ENCODE measurements at regions not wholly inside any gene's neighbourhood (a gene's known extent, or its start where the extent isn't known, plus 50 kb on each side); places are given as distances from the start of the nearest gene placed in this dataset.
A peak's percentile ranks its signal among the peaks of the same experiment; 100 is the strongest.

DNA sequence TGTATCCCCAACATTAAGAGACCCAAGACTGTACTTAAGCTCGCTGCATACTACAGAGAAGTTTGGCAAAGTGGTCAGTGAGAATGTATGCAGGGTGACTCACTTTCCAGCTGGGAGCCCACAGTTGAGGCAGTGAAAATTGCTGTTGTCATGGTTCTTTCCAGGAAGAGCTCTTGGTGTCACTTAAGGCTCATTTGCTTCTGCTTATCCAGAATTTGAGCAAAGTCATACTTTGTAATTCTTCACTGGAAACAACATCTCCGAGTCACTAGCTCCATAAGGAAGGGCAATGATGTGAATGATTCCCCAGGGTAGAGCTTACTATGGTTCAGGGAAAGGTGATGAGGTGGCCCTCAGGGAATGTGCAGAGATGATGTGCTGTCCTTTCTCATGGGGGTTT lies 65.4 kb upstream of the FBXL4 start:
- Histone ChIP-seq H3F3A (ENCODE audit: low read length, unreplicated experiment) (no peaks in the 10 kb centered on the region), H3K9me3 (ENCODE audit: low read length) (no peaks in the 10 kb centered on the region), H4K20me1 (ENCODE audit: low read length) (no peaks in the 10 kb centered on the region), H3K9ac (ENCODE audit: low read length) (no peak overlapping the region), H3K27ac (ENCODE audit: low read length) (no peak overlapping the region), H3K36me3 (ENCODE audit: low read depth, low read length) (no peaks in the 10 kb centered on the region), H3K9me2 (replicated peaks; ENCODE audit: low read length) (no peaks in the 10 kb centered on the region), H3K27me3 (ENCODE audit: low read length) (no peaks in the 10 kb centered on the region), H3K4me3 (ENCODE audit: low read length) (no peak overlapping the region), H2AFZ (ENCODE audit: low read length) (no peak overlapping the region), H3K4me2 (ENCODE audit: low read length) (peak overlapping the region; percentile 28; the same call in 1 of the 2 replicates), H3K79me2 (ENCODE audit: low read length) (no peaks in the 10 kb centered on the region), H3K4me1 (ENCODE audit: insufficient read depth, low read length) (peaks cover 9% of the 10 kb centered on the region; the same call in 1 of the 2 replicates)
- intact Hi-C loops (cut with micrococcal nuclease) = no loop called here
- BruUV-seq (replicated peaks) = no TSS peak
- TF ChIP-seq CTCF (conservative IDR thresholded peaks at IDR 0.05; ENCODE audit: low read depth, low read length) = no peak
- no peak for TF ChIP-seq EZH2 (IDR thresholded peaks at IDR 0.05; ENCODE audit: low read length, unreplicated experiment)
- no peak for TF ChIP-seq EZH2phosphoT487 (IDR thresholded peaks at IDR 0.05; ENCODE audit: borderline replicate concordance, low read length)
- ChIA-PET CTCF (interaction anchor here (0.6 kb wide), 1 partner anchor 1824 kb away, joined by 5 read pairs; no protein-coding TSS in a partner anchor), POLR2A (ENCODE audit: unreplicated experiment) (no interaction called here)
- peak; percentile 70 for DNase-seq
- ATAC-seq = peak; percentile 45

- CTCF ChIA-PET = no interaction called here
- no peak overlapping the region for H3K9ac ChIP-seq (ENCODE audit: low read length)
- DNase-seq (no peak), ATAC-seq (no peak)
- no peak for TF ChIP-seq CTCF (conservative IDR thresholded peaks at IDR 0.05; ENCODE audit: low read depth, low read length)
- no peak for TF ChIP-seq EZH2 (IDR thresholded peaks at IDR 0.05; ENCODE audit: low read length, unreplicated experiment)
- no peak for TF ChIP-seq EZH2phosphoT487 (IDR thresholded peaks at IDR 0.05; ENCODE audit: borderline replicate concordance, low read length)
- H3K4me3 ChIP-seq (ENCODE audit: low read length) = no peak overlapping the region
- H3K4me2 ChIP-seq (ENCODE audit: low read length) = no peak overlapping the region
- no peaks in the 10 kb centered on the region for H4K20me1 ChIP-seq (ENCODE audit: low read length)
- no peaks in the 10 kb centered on the region for H3K9me2 ChIP-seq (replicated peaks; ENCODE audit: low read length)
- no peaks in the 10 kb centered on the region for H3K36me3 ChIP-seq (ENCODE audit: low read depth, low read length)
- POLR2A ChIA-PET (ENCODE audit: unreplicated experiment) = no interaction called here
- intact Hi-C loops (cut with micrococcal nuclease) = no loop called here
- peaks cover 9% of the 10 kb centered on the region; the same call in 1 of the 2 replicates for H3K4me1 ChIP-seq (ENCODE audit: insufficient read depth, low read length)
- H3K27ac ChIP-seq (ENCODE audit: low read length) = no peak overlapping the region
- H3K79me2 ChIP-seq (ENCODE audit: low read length) = no peaks in the 10 kb centered on the region
- no peaks in the 10 kb centered on the region for H3K9me3 ChIP-seq (ENCODE audit: low read length)
- no TSS peak for BruUV-seq (replicated peaks)
- H3F3A ChIP-seq (ENCODE audit: low read length, unreplicated experiment) = no peaks in the 10 kb centered on the region
- peaks cover 11% of the 10 kb centered on the region; the same call in 1 of the 2 replicates for H3K27me3 ChIP-seq (ENCODE audit: low read length)
- H2AFZ ChIP-seq (ENCODE audit: low read length) = no peak overlapping the region
Observed at GRCh38 chr6:99011151-99011550, 63.4 kb upstream of the FBXL4 start.

- Histone ChIP-seq H4K20me1 (ENCODE audit: low read length) (no peaks in the 10 kb centered on the region), H3K9ac (ENCODE audit: low read length) (no peak overlapping the region), H3K36me3 (ENCODE audit: low read depth, low read length) (no peaks in the 10 kb centered on the region), H3K9me2 (replicated peaks; ENCODE audit: low read length) (no peaks in the 10 kb centered on the region), H3F3A (ENCODE audit: low read length, unreplicated experiment) (no peaks in the 10 kb centered on the region), H3K4me3 (ENCODE audit: low read length) (no peak overlapping the region), H3K9me3 (ENCODE audit: low read length) (no peaks in the 10 kb centered on the region), H3K27ac (ENCODE audit: low read length) (no peak overlapping the region), H2AFZ (ENCODE audit: low read length) (no peak overlapping the region), H3K79me2 (ENCODE audit: low read length) (no peaks in the 10 kb centered on the region), H3K4me2 (ENCODE audit: low read length) (no peak overlapping the region), H3K4me1 (ENCODE audit: insufficient read depth, low read length) (no peaks in the 10 kb centered on the region), H3K27me3 (ENCODE audit: low read length) (peaks cover 27% of the 10 kb centered on the region)
- no TSS peak for BruUV-seq (replicated peaks)
- ATAC-seq = no peak
- CTCF ChIA-PET = no interaction called here
- no peak for DNase-seq
- intact Hi-C loops (cut with micrococcal nuclease) = no loop called here
- POLR2A ChIA-PET (ENCODE audit: unreplicated experiment) = no interaction called here
- no peak for TF ChIP-seq EZH2 (IDR thresholded peaks at IDR 0.05; ENCODE audit: low read length, unreplicated experiment)
- TF ChIP-seq CTCF (conservative IDR thresholded peaks at IDR 0.05; ENCODE audit: low read depth, low read length) = no peak
- TF ChIP-seq EZH2phosphoT487 (IDR thresholded peaks at IDR 0.05; ENCODE audit: borderline replicate concordance, low read length) = no peak
Observed at GRCh38 chr6:99002831-99003230, 55.1 kb upstream of the FBXL4 start.
